AG04450 (cell line): ENCODE measurements at regions not wholly inside any gene's neighbourhood (a gene's known extent, or its start where the extent isn't known, plus 50 kb on each side); places are given as distances from the start of the nearest gene placed in this dataset.

Source experiments
- CTCF ChIA-PET: fragments of 300-600, 350-600 bp; formaldehyde crosslinking; extraction: SDS; loops from one replicate; lab custom pipeline; 2022; ENCODE audit warnings: antibody characterized with exemption, inconsistent platforms; lab: Charles Lee
- POLR2A ChIA-PET: fragments of 350-600 bp; formaldehyde crosslinking; extraction: SDS; loops from one replicate; lab custom pipeline; 2021; ENCODE audit warnings: antibody characterized with exemption, inconsistent platforms; lab: Yijun Ruan, JAX
- DNase-seq: peaks from one replicate; pipeline ENCODE4 v3.0.0-alpha.2; 2011; ENCODE audit warnings: low read depth, low spot score
- H3K27ac ChIP-seq: one replicate; pipeline ENCODE4 v1.5.1; 2012; ENCODE audit warnings: low read depth, low read length, control low read depth
- H3K27me3 ChIP-seq: one replicate; pipeline ENCODE4 v1.6.0; 2012; ENCODE audit warnings: low read length; ENCODE audit not compliant: control insufficient read depth, insufficient read depth
- H3K4me3 ChIP-seq: 2 replicates; pipeline ENCODE4 v1.5.1; 2011; ENCODE audit warnings: mild to moderate bottlenecking, low read depth, low read length, control low read depth
- H3K9me3 ChIP-seq: 2 replicates; pipeline ENCODE4 v1.5.1; 2012; ENCODE audit warnings: low read length; ENCODE audit not compliant: control insufficient read depth, insufficient read depth
- CTCF ChIP-seq: IDR thresholded peaks from 2 replicates; pipeline ENCODE4 v1.5.1; 2011; ENCODE audit warnings: low read depth, low read length, control low read depth, inconsistent platforms

- Histone ChIP-seq H3K27me3 (no peaks in the 10 kb centered on the region), H3K27ac (no peak overlapping the region), H3K4me3 (no peak overlapping the region), H3K9me3 (no peaks in the 10 kb centered on the region)
- CTCF ChIA-PET: interaction anchor here (0.7 to 0.9 kb wide), 3 partner anchors 14 to 675 kb away, joined by 3 read pairs; no protein-coding TSS in a partner anchor
- DNase-seq: no peak
- POLR2A ChIA-PET: no interaction called here
- TF ChIP-seq CTCF: no peak
Measured at GRCh38 chr9:19936598-19936997, 147.8 kb upstream of the SLC24A2 start.

GRCh38 chr9:19935422-19935821 lies 146.6 kb upstream of the SLC24A2 start:
- DNase-seq: no peak
- ChIA-PET POLR2A (no interaction called here), CTCF (interaction anchor here (0.8 kb wide), 1 partner anchor 11 kb away, joined by 3 read pairs; no protein-coding TSS in a partner anchor)
- no peak overlapping the region for H3K27ac ChIP-seq
- no peak overlapping the region for H3K4me3 ChIP-seq
- no peak for TF ChIP-seq CTCF
- no peaks in the 10 kb centered on the region for H3K9me3 ChIP-seq
- H3K27me3 ChIP-seq: no peaks in the 10 kb centered on the region

- Histone ChIP-seq H3K27me3 (no peaks in the 10 kb centered on the region), H3K4me3 (peak overlapping the region; percentile 51), H3K9me3 (no peaks in the 10 kb centered on the region), H3K27ac (no peak overlapping the region)
- ChIA-PET POLR2A (interaction anchor here (0.6 kb wide), 1 partner anchor 728 kb away, joined by 4 read pairs; no protein-coding TSS in a partner anchor), CTCF (interaction anchor here (1.2 kb wide), 1 partner anchor 9 kb away, joined by 4 read pairs; no protein-coding TSS in a partner anchor)
- no peak for DNase-seq
- TF ChIP-seq CTCF: no peak
Measured at GRCh38 chr9:19934301-19934871, 145.5 kb upstream of the SLC24A2 start.

GRCh38 chr9:19931098-19931890 lies 142.5 kb upstream of the SLC24A2 start:
- Histone ChIP-seq H3K4me3 (no peak overlapping the region), H3K9me3 (no peaks in the 10 kb centered on the region), H3K27me3 (no peaks in the 10 kb centered on the region), H3K27ac (no peak overlapping the region)
- ChIA-PET CTCF (interaction anchor here (0.6 kb wide), 1 partner anchor 1788 kb away, joined by 3 read pairs; no protein-coding TSS in a partner anchor), POLR2A (no interaction called here)
- no peak for TF ChIP-seq CTCF
- DNase-seq: no peak

GRCh38 chr9:19927560-19927959 lies 138.7 kb upstream of the SLC24A2 start:
- Histone ChIP-seq H3K4me3 (no peak overlapping the region), H3K27me3 (no peaks in the 10 kb centered on the region), H3K27ac (no peak overlapping the region), H3K9me3 (no peaks in the 10 kb centered on the region)
- ChIA-PET POLR2A (no interaction called here), CTCF (interaction anchor here (0.6 to 4.2 kb wide), 5 partner anchors 695 to 1184 kb away, joined by 4 to 25 read pairs (median 11); partner anchors contain the start of gene MLLT3)
- no peak for DNase-seq
- no peak for TF ChIP-seq CTCF
